ENCODE measurements at regions not wholly inside any gene's neighbourhood (a gene's known extent, or its start where the extent isn't known, plus 50 kb on each side); places are given as distances from the start of the nearest gene placed in this dataset.

DNA sequence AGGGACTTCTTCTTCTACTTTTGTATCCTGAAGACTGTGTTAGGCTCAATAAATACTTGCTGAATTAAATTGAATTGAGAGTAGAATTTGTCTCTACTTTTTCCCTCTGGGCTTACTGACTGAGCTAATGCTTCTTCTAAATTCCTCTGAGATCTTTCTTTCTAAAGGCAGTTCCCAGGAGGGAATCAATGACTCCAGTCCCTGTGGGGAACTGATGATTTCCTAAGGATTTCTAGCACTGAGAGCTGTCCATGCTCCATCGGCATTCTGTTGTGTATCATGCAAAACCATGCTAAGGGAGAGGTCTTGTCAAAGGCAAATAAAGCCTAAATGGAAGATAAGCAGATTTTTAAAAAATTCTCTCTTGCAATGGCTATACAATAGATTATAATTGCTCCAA is 148.8 kb upstream of the KIRREL3 start:
- no peaks in the 10 kb centered on the region for H3K9me3 Mint-ChIP-seq (ENCODE audit: insufficient read depth)
- POLR2A ChIA-PET, result no interaction called here

DNA sequence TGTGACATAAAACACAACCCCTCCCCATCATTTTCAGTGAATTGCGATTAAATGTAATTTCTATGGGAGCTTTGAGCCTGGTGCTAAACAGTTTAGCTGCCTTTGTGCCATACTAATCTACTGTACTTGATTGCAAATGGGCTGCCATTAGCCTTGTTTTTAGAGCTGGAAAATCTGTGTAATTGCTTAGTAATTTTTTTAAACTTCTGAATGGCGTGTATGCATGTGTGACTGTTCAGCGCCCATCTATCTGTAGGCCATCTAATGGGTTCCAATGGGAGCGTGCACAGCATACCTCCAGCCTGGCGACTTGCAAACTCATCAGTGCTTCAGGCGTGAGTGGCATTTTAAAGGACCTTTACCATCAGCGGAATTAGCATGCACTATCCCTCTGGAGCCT is 142.7 kb upstream of the KIRREL3 start:
- ChIA-PET POLR2A (no interaction called here), CTCF (no interaction called here)
- Mint-ChIP-seq H3K9me3 (ENCODE audit: insufficient read depth) (no peaks in the 10 kb centered on the region), H3K27ac (no peak overlapping the region), H3K36me3 (ENCODE audit: low read depth) (no peaks in the 10 kb centered on the region), H3K4me1 (ENCODE audit: low read depth) (no peaks in the 10 kb centered on the region), H3K4me3 (no peak overlapping the region), H3K27me3 (ENCODE audit: low read depth) (no peaks in the 10 kb centered on the region)
- no peak for ATAC-seq
- no peak for DNase-seq

More for the DNA sequence above, 148.8 kb upstream of the KIRREL3 start:
- DNase-seq, result no peak
- CTCF ChIA-PET, result no interaction called here
- no peaks in the 10 kb centered on the region for H3K36me3 Mint-ChIP-seq (ENCODE audit: low read depth)
- no peak overlapping the region for H3K27ac Mint-ChIP-seq
- ATAC-seq, result no peak
- no peaks in the 10 kb centered on the region for H3K4me1 Mint-ChIP-seq (ENCODE audit: low read depth)
- H3K4me3 Mint-ChIP-seq, result no peak overlapping the region
- H3K27me3 Mint-ChIP-seq (ENCODE audit: low read depth), result no peaks in the 10 kb centered on the region

GRCh38 chr11:127138613-127139012 is 138.0 kb upstream of the KIRREL3 start:
- H3K4me3 Mint-ChIP-seq, result no peak overlapping the region
- no peak overlapping the region for H3K27ac Mint-ChIP-seq
- CTCF ChIA-PET, result no interaction called here
- no peaks in the 10 kb centered on the region for H3K9me3 Mint-ChIP-seq (ENCODE audit: insufficient read depth)
- no peaks in the 10 kb centered on the region for H3K36me3 Mint-ChIP-seq (ENCODE audit: low read depth)
- no peaks in the 10 kb centered on the region for H3K4me1 Mint-ChIP-seq (ENCODE audit: low read depth)
- POLR2A ChIA-PET, result no interaction called here
- DNase-seq, result no peak
- H3K27me3 Mint-ChIP-seq (ENCODE audit: low read depth), result no peaks in the 10 kb centered on the region
- no peak for ATAC-seq

DNA sequence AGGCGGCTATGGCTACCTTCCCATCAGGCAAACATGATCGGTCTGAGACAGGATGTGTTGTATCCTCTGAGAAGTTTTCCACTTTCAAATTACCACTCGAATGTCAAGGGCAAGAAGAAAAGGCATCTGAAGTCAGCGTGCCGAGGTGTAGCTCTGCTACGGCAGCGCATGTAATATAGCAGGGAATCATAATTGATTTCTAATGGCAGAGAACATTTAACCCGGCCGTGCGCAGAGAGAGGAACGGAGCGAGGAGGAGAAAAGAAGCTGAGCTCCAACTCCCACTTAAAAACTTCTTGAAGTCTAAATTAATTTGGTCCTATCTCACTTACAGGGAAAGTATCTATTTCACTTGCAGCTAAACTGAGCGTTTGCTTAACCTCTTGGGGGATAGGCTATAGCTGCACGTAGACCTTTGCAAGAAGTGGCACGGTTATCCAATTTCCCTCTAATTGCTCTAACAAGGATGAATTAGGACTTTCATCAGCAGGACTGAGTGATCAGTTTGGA is 137.3 kb upstream of the KIRREL3 start:
- Mint-ChIP-seq H3K27ac (no peak overlapping the region), H3K9me3 (ENCODE audit: insufficient read depth) (no peaks in the 10 kb centered on the region), H3K36me3 (ENCODE audit: low read depth) (no peaks in the 10 kb centered on the region), H3K27me3 (ENCODE audit: low read depth) (no peaks in the 10 kb centered on the region), H3K4me1 (ENCODE audit: low read depth) (no peaks in the 10 kb centered on the region), H3K4me3 (no peak overlapping the region)
- DNase-seq (no peak), ATAC-seq (no peak)
- CTCF ChIA-PET, result no interaction called here
- POLR2A ChIA-PET, result no interaction called here

DNA sequence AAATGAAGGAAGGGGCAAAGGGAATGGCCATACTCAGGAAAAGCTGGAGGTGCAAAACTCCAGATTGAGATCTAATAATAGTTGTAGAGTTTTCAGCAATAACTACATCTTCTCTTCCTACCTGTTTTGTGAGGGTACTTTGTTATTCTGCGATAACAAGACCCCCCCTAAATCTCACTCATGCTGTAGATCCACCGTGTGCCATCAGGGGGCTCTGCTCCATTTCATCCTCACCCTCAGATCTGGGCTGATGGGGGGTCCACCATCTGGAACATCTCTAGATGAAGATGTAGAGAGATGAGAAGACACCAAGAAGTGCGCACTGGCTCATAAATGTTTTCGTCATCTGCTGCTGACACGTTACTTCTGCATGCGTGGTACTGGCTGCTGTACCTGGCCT is 135.9 kb upstream of the KIRREL3 start:
- ATAC-seq (no peak), DNase-seq (no peak)
- no peaks in the 10 kb centered on the region for H3K27me3 Mint-ChIP-seq (ENCODE audit: low read depth)
- POLR2A ChIA-PET, result no interaction called here
- no peak overlapping the region for H3K27ac Mint-ChIP-seq
- CTCF ChIA-PET, result no interaction called here
- no peaks in the 10 kb centered on the region for H3K36me3 Mint-ChIP-seq (ENCODE audit: low read depth)
- no peaks in the 10 kb centered on the region for H3K4me1 Mint-ChIP-seq (ENCODE audit: low read depth)
- H3K9me3 Mint-ChIP-seq (ENCODE audit: insufficient read depth), result no peaks in the 10 kb centered on the region
- no peak overlapping the region for H3K4me3 Mint-ChIP-seq

GRCh38 chr11:127135256-127135655 is 134.7 kb upstream of the KIRREL3 start:
- DNase-seq, result no peak
- Mint-ChIP-seq H3K4me3 (no peak overlapping the region), H3K27me3 (ENCODE audit: low read depth) (no peaks in the 10 kb centered on the region), H3K4me1 (ENCODE audit: low read depth) (no peaks in the 10 kb centered on the region), H3K9me3 (ENCODE audit: insufficient read depth) (no peaks in the 10 kb centered on the region), H3K36me3 (ENCODE audit: low read depth) (no peaks in the 10 kb centered on the region), H3K27ac (no peak overlapping the region)
- ChIA-PET CTCF (no interaction called here), POLR2A (no interaction called here)
- no peak for ATAC-seq

GRCh38 chr11:127133061-127133460 is 132.5 kb upstream of the KIRREL3 start:
- H3K9me3 Mint-ChIP-seq (ENCODE audit: insufficient read depth), result no peaks in the 10 kb centered on the region
- POLR2A ChIA-PET, result no interaction called here
- no peaks in the 10 kb centered on the region for H3K36me3 Mint-ChIP-seq (ENCODE audit: low read depth)
- H3K27ac Mint-ChIP-seq, result no peak overlapping the region
- no peak for DNase-seq
- ATAC-seq, result no peak
- CTCF ChIA-PET, result no interaction called here
- H3K27me3 Mint-ChIP-seq (ENCODE audit: low read depth), result no peaks in the 10 kb centered on the region
- no peak overlapping the region for H3K4me3 Mint-ChIP-seq
- no peaks in the 10 kb centered on the region for H3K4me1 Mint-ChIP-seq (ENCODE audit: low read depth)

- Mint-ChIP-seq H3K4me3 (no peak overlapping the region), H3K36me3 (ENCODE audit: low read depth) (no peaks in the 10 kb centered on the region), H3K27me3 (ENCODE audit: low read depth) (no peaks in the 10 kb centered on the region), H3K27ac (no peak overlapping the region), H3K9me3 (ENCODE audit: insufficient read depth) (no peaks in the 10 kb centered on the region), H3K4me1 (ENCODE audit: low read depth) (no peaks in the 10 kb centered on the region)
- ATAC-seq (no peak), DNase-seq (no peak)
- CTCF ChIA-PET, result interaction anchor here (0.7 kb wide), 1 partner anchor 10 kb away, joined by 3 read pairs; no protein-coding TSS in a partner anchor
- POLR2A ChIA-PET, result no interaction called here
Measured at GRCh38 chr11:127130321-127130720, 129.8 kb upstream of the KIRREL3 start.

GRCh38 chr11:127126986-127127385 is 126.4 kb upstream of the KIRREL3 start:
- no peak for DNase-seq
- ChIA-PET POLR2A (interaction anchor here (0.6 kb wide), 1 partner anchor 1495 kb away, joined by 4 read pairs; no protein-coding TSS in a partner anchor), CTCF (no interaction called here)
- Mint-ChIP-seq H3K9me3 (ENCODE audit: insufficient read depth) (no peaks in the 10 kb centered on the region), H3K27ac (no peak overlapping the region), H3K36me3 (ENCODE audit: low read depth) (no peaks in the 10 kb centered on the region), H3K4me1 (ENCODE audit: low read depth) (no peaks in the 10 kb centered on the region), H3K27me3 (ENCODE audit: low read depth) (no peaks in the 10 kb centered on the region), H3K4me3 (no peak overlapping the region)
- ATAC-seq, result no peak

DNA sequence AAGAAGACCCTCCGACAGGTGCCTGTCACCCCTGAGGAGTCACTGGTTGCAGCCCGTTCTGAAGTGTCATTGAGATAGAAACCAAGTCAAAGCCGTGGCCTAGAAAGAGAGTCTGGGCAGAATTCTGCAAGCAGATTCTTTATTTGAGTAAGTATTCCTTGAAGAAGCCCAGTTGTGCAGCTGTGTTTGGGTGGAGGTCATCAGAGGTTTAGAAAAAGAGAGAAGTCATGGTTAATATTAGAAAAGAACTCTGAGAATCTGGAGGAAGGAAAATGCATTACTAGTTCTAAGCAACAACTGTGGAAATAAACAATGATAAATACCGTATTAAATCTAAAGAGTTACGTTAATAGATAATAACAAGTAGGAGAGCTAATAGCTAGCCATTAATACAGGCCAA is 118.8 kb upstream of the KIRREL3 start:
- DNase-seq (no peak), ATAC-seq (no peak)
- Mint-ChIP-seq H3K36me3 (ENCODE audit: low read depth) (no peaks in the 10 kb centered on the region), H3K27ac (no peak overlapping the region), H3K4me3 (no peak overlapping the region), H3K27me3 (ENCODE audit: low read depth) (no peaks in the 10 kb centered on the region), H3K9me3 (ENCODE audit: insufficient read depth) (no peaks in the 10 kb centered on the region), H3K4me1 (ENCODE audit: low read depth) (no peaks in the 10 kb centered on the region)
- ChIA-PET POLR2A (no interaction called here), CTCF (no interaction called here)

GRCh38 chr11:127118811-127119210 is 118.2 kb upstream of the KIRREL3 start:
- Mint-ChIP-seq H3K4me1 (ENCODE audit: low read depth) (no peaks in the 10 kb centered on the region), H3K27me3 (ENCODE audit: low read depth) (no peaks in the 10 kb centered on the region), H3K36me3 (ENCODE audit: low read depth) (no peaks in the 10 kb centered on the region), H3K4me3 (no peak overlapping the region), H3K27ac (no peak overlapping the region), H3K9me3 (ENCODE audit: insufficient read depth) (no peaks in the 10 kb centered on the region)
- DNase-seq (no peak), ATAC-seq (no peak)
- ChIA-PET CTCF (no interaction called here), POLR2A (no interaction called here)

DNA sequence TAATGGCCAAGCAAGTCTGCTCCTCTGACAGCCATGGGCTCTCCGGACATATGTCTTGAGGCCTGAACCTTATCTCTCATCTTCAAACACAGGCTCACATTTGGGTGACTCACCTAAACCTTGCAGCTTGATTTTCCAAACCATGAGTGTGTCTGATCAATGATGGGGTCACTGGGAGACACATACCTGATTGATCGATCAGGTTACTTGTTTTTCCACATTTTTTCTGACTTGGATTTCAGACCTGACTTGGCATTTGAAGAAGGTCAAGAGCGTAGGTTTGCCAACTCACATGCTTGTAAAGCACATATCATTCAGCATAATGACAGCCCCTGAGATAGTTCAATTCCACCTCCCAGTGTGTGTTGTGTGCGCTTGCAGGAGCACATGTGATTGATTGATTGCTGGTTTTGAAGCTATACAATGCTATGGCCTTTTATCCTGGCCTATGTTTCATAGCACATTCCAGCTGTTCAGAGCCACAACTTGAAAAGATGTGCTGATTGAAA is 116.7 kb upstream of the KIRREL3 start:
- H3K9me3 Mint-ChIP-seq (ENCODE audit: insufficient read depth), result no peaks in the 10 kb centered on the region
- POLR2A ChIA-PET, result no interaction called here
- CTCF ChIA-PET, result no interaction called here

DNA sequence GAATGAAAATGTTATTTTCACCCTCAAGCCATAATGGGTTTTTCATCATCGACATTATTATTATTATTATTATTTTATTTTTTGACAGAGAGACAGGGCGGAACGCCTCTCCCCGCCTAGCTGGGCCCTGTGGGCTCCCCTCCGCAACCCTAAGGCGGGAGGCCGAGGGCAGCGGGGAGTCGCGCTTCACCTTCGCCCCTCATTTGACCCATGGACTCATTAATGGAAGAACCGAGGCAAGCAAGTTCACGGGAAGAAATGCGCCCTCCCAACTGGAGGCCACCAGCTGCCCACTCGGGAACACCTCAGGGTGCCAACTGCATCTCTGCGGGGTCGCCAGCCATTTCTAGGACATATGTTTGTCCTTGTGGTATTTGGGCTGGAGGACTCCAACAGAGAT is 115.3 kb upstream of the KIRREL3 start:
- DNase-seq (no peak), ATAC-seq (no peak)
- Mint-ChIP-seq H3K27me3 (ENCODE audit: low read depth) (no peaks in the 10 kb centered on the region), H3K4me1 (ENCODE audit: low read depth) (no peaks in the 10 kb centered on the region), H3K4me3 (no peak overlapping the region), H3K27ac (no peak overlapping the region), H3K36me3 (ENCODE audit: low read depth) (no peaks in the 10 kb centered on the region), H3K9me3 (ENCODE audit: insufficient read depth) (no peaks in the 10 kb centered on the region)
- POLR2A ChIA-PET, result no interaction called here
- CTCF ChIA-PET, result no interaction called here

More for the DNA sequence above, 116.7 kb upstream of the KIRREL3 start:
- DNase-seq (no peak), ATAC-seq (no peak)
- no peaks in the 10 kb centered on the region for H3K36me3 Mint-ChIP-seq (ENCODE audit: low read depth)
- no peaks in the 10 kb centered on the region for H3K4me1 Mint-ChIP-seq (ENCODE audit: low read depth)
- no peak overlapping the region for H3K4me3 Mint-ChIP-seq
- H3K27me3 Mint-ChIP-seq (ENCODE audit: low read depth), result no peaks in the 10 kb centered on the region
- H3K27ac Mint-ChIP-seq, result no peak overlapping the region

All from activated CD8-positive, alpha-beta T cell treated with anti-CD3 and anti-CD28 coated beads, Interleukin-2, amount 10 ng/mL, durations not matched to agents 7 days and 5 days (primary cell).